IPS-18c (cell line): ENCODE measurements at regions not wholly inside any gene's neighbourhood (a gene's known extent, or its start where the extent isn't known, plus 50 kb on each side); places are given as distances from the start of the nearest gene placed in this dataset.
"Not testable (repeated sequence)": the region's sequence is repeated elsewhere in the genome, so short reads cannot be mapped to it uniquely, and the experiment has no call there.

Experiments
- H3K4me3 ChIP-seq: 2 replicates; pipeline ENCODE4 v1.7.0; 2013; ENCODE audit warnings: low read depth, mild to moderate bottlenecking, low read length, moderate library complexity; ENCODE audit not compliant: insufficient read depth
- H3K9me3 ChIP-seq: one replicate; pipeline ENCODE4 v1.6.1; 2013; ENCODE audit warnings: mild to moderate bottlenecking, low read length, moderate library complexity; ENCODE audit not compliant: control insufficient read depth, insufficient read depth

- no peak overlapping the region for H3K4me3 ChIP-seq
- no peaks in the 10 kb centered on the region for H3K9me3 ChIP-seq
These were observed 167.1 kb upstream of the KIF2B start for GRCh38 chr17:53655591-53655990.

- Histone ChIP-seq H3K9me3 (no peaks in the 10 kb centered on the region), H3K4me3 (no peak overlapping the region)
These were observed 173.5 kb upstream of the KIF2B start for GRCh38 chr17:53649201-53649600.

DNA sequence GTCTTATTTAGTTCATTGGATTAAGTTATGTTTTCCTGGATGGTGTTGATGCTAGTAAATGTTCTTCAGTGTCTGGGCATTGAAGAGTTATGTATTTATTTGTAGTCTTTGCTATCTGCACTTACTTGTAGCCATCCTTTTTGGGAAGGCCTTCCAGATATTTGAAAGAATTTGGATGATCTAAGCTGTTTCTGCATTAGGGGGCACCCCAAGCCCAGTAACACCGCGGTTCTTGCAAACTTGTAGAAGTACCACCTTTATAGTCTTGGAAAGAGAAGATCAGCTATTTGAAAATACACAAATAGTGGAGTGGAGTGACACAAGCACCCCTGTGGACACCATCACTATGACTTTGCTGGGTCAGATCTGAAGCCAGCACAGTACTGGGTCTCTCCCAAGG is 175.9 kb upstream of the KIF2B start:
- H3K9me3 ChIP-seq: no peaks in the 10 kb centered on the region
- H3K4me3 ChIP-seq: no peak overlapping the region

GRCh38 chr17:53640808-53641207 is 181.9 kb upstream of the KIF2B start:
- Histone ChIP-seq H3K9me3 (peaks cover 2% of the 10 kb centered on the region), H3K4me3 (no peak overlapping the region)

DNA sequence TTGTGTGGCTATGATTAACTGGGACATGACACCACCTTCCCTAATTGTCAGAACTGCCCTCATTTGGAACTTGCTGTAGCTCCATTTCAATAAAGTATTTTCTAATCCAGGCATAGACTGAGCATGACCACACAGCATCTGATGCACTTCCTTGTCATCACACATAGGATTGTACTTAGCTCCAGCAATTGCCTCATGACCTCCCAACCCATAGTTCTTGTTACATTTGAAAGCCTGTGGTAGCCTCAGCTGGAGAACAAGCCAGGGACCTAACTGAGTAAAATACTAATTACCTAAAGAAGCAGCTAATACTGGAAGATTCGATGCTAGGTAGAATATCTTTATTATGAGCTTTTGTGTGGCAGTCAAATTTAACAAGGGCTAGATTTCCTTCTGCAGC is 187.3 kb upstream of the KIF2B start:
- no peaks in the 10 kb centered on the region for H3K9me3 ChIP-seq
- H3K4me3 ChIP-seq: no peak overlapping the region

- no peaks in the 10 kb centered on the region for H3K9me3 ChIP-seq
- H3K4me3 ChIP-seq: no peak overlapping the region
These were observed 188.9 kb upstream of the KIF2B start for GRCh38 chr17:53633856-53634255.

DNA sequence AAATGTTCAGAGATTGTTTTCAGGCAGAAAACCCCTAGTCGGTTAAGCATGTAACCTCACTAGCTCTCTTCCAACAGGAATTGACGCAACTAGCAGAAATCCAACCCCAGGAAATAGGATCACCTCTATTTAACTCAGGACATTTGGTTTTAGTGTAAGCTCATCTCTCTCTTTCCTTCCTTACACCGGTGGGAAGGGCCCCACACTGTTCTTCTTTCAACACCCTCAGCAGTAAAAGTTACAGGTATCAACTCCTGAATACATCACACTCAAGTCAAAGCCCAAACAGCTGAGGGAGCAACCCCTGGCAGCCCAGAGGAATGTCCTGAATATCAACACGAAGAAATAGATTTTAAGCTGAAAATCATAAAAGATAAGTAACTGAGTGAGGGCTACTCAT is 191.2 kb upstream of the KIF2B start:
- Histone ChIP-seq H3K9me3 (no peaks in the 10 kb centered on the region), H3K4me3 (no peak overlapping the region)

- H3K4me3 ChIP-seq: no peak overlapping the region
- no peaks in the 10 kb centered on the region for H3K9me3 ChIP-seq
These were observed 192.1 kb upstream of the KIF2B start for GRCh38 chr17:53630638-53631037.

- Histone ChIP-seq H3K4me3 (no peak overlapping the region), H3K9me3 (no peaks in the 10 kb centered on the region)
These were observed 192.6 kb upstream of the KIF2B start for GRCh38 chr17:53630115-53630514.

GRCh38 chr17:53629188-53629587 is 193.5 kb upstream of the KIF2B start:
- no peak overlapping the region for H3K4me3 ChIP-seq
- H3K9me3 ChIP-seq: no peaks in the 10 kb centered on the region

DNA sequence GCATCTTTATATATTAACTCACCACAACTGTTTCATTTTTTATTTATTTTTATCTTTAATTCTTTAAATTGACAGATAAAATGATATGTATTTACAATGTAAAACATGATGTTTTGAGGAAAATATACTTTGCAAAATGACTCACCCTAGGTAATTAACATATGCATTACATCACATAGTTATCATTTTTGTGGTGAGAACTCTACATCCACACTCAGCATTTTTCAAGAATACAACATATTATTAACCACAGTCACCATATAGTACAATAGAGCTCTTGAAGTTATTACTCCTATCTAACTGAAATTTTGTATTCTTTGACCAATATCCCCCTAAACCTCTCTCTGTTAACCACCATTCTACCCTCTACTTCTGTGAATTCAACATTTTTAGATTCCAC is 194.7 kb upstream of the KIF2B start:
- no peaks in the 10 kb centered on the region for H3K9me3 ChIP-seq
- no peak overlapping the region for H3K4me3 ChIP-seq

DNA sequence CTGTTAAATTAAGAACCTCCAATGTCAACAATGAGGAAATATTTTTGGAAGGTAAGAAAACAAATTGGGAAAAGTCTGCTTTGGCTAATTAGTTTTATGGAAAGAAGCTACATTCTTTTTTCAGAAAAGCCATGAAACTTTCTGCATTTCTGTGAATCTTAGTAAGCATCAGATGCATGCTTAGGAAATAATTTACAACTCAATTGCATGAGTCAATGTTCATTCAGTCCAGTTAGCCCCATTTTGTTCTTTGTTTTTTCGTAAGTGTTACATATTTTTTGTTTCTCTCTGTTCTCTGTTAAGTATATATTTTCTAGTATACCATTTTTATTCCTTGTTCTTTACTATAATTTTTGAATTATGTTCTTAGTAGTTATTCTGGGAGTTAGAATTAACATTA is 195.2 kb upstream of the KIF2B start:
- Histone ChIP-seq H3K4me3 (no peak overlapping the region), H3K9me3 (no peaks in the 10 kb centered on the region)

DNA sequence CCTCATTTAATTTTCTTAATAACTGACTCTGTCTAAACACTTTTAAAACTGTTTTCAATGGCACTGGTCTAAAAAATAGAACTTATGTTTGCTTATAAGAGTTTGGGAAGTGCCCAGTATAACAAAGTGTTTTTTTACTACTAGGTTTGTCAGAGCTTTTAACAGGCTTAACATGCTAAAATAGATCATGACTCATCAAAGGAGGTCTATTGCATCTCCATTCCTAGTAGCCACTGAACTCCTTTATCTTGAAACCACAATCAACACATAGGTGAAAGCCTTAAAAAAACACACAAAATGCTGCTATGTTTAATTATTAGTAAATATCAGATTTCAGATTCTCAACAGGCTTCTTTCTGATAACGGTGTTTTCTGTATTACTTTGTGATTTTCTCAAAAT is 196.4 kb upstream of the KIF2B start:
- Histone ChIP-seq H3K4me3 (no peak overlapping the region), H3K9me3 (no peaks in the 10 kb centered on the region)

DNA sequence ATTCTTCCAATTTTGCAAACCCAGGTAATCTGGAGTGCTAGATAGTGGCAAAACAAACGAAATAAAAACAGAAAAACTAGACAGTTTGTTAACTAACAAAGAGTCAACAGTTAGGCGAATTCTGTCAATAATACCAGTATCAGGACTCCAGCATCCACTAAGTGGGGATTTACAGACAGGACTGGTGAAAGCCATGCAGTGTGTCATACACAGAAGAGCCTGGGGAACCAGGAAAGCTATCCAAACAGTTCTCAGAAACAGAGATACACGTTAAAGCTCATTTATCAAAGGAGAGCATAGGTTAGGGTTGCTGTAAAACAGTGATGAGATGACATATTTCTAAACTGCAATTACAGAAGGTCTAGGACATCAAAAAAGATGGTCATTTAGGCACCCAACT is 203.7 kb upstream of the KIF2B start:
- H3K9me3 ChIP-seq: no peaks in the 10 kb centered on the region
- H3K4me3 ChIP-seq: no peak overlapping the region

- not testable (repeated sequence) for H3K4me3 ChIP-seq, H3K9me3 ChIP-seq
These were observed 214.5 kb upstream of the KIF2B start for GRCh38 chr17:53608208-53608607.

DNA sequence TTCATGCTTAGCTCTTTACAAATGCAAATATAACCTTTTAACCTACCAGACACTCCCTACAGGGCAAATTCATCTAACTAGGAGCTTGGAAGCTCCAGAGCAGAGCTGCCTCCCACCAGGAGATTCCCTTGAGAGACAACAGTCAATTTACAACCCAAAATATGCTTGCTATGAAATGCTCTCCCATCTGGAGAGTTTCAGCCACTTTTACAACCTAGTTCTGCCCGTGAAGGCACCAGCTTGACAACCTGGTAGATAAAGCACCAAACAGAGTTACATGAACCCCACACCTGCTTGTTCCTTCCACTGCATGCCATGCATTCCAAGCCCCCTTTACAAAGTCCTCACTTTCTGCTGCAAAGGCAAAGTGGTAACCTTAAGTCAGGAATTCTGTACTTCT is 215.3 kb upstream of the KIF2B start:
- Histone ChIP-seq H3K4me3 (no peak overlapping the region), H3K9me3 (peaks cover 2% of the 10 kb centered on the region)

- H3K9me3 ChIP-seq: no peaks in the 10 kb centered on the region
- H3K4me3 ChIP-seq: no peak overlapping the region
These were observed 234.4 kb upstream of the KIF2B start for GRCh38 chr17:53588317-53588716.

- H3K4me3 ChIP-seq: no peak overlapping the region
- no peaks in the 10 kb centered on the region for H3K9me3 ChIP-seq
These were observed 248.7 kb upstream of the KIF2B start for GRCh38 chr17:53574038-53574437.

DNA sequence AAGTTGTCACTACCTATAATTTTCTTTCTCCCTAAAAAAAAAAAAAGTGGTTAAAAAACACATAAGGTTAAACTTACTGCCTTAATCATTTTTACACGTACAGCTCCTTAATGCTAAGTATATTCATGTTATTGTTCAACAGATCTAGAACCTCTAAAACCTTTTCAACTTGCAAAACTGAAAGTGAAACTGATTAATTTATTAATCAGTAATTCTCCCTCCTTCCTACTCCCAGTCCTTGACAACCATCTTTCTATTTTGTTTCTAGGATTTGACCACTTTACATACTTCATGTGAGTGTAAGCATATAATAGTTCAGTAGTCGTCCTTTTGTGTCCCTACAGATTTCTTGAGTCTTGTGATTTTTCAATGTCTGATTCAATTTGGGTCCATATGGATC is 251.4 kb upstream of the KIF2B start:
- no peak overlapping the region for H3K4me3 ChIP-seq
- no peaks in the 10 kb centered on the region for H3K9me3 ChIP-seq

DNA sequence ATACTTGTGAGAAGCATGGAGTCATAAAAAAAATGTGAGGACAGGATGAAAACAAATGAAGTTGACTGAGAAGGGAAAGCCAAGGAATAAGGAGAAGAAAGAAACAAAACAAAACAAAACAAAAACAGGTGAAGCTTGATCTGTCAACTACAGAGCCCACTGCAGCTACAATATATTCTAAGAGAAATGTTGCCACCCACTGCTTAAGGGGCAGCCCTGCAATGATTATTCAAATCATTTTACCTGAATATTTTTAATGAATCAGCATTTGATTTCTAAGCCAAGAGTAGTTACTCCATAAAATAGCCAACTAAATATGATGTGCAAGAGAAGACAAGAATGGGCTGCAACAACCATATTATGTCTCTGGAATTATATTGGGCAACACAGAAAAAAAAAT is 252.0 kb upstream of the KIF2B start:
- Histone ChIP-seq H3K9me3 (no peaks in the 10 kb centered on the region), H3K4me3 (no peak overlapping the region)
